H1 (cell line): ENCODE measurements at regions not wholly inside any gene's neighbourhood (a gene's known extent, or its start where the extent isn't known, plus 50 kb on each side); places are given as distances from the start of the nearest gene placed in this dataset.

Experiments used
- CTCF ChIA-PET: fragments of 300-600 bp; sonication (Branson Sonifier 250); formaldehyde crosslinking; loops from one replicate; lab custom pipeline; 2021; ENCODE audit not compliant: partially characterized antibody; lab: Charles Lee
- POLR2A ChIA-PET: fragments of 300-600 bp; sonication (Branson Sonifier 250); formaldehyde crosslinking; loops from one replicate; lab custom pipeline; 2021; ENCODE audit warnings: inconsistent platforms; ENCODE audit not compliant: partially characterized antibody; lab: Charles Lee
- DNase-seq, 2 experiments: peaks; one replicate each; pipeline versions ENCODE4 v3.0.0 to v3.0.0-alpha.2; 2010 to 2022; ENCODE audit warnings: low spot score in 2 of 2, low read depth in 1 of 2, mixed read lengths in 1 of 2
- FAIRE-seq: peaks from 2 replicates; lab custom pipeline; 2011; peaks lifted over from hg19 to GRCh38; lab: Jason Lieb, UNC
- H2AFZ ChIP-seq: 2 replicates; pipeline ENCODE4 v1.8.1; 2012; ENCODE audit warnings: low read length, inconsistent platforms
- H2AK5ac ChIP-seq: 2 replicates; pipeline ENCODE4 v1.6.1; 2013; ENCODE audit warnings: low read depth, low read length
- H2BK120ac ChIP-seq: replicated peaks from 2 replicates; pipeline ENCODE3; 2013; ENCODE audit warnings: low read depth, low read length, inconsistent platforms
- H2BK12ac ChIP-seq: 2 replicates; pipeline ENCODE4 v1.6.1; 2013; ENCODE audit warnings: low read depth, low read length
- H2BK15ac ChIP-seq: 2 replicates; pipeline ENCODE4 v1.6.1; 2013; ENCODE audit warnings: low read length
- H2BK20ac ChIP-seq: 2 replicates; pipeline ENCODE4 v1.6.1; 2013; ENCODE audit warnings: low read length
- H2BK5ac ChIP-seq: 2 replicates; pipeline ENCODE4 v1.6.1; 2013; ENCODE audit warnings: low read depth, low read length
- H3K14ac ChIP-seq: 2 replicates; pipeline ENCODE4 v1.6.1; 2013; ENCODE audit warnings: inconsistent platforms; ENCODE audit not compliant: insufficient read length
- H3K18ac ChIP-seq: 2 replicates; pipeline ENCODE4 v1.6.1; 2013; ENCODE audit warnings: low read length; ENCODE audit errors: extremely low read depth
- H3K23ac ChIP-seq: 2 replicates; pipeline ENCODE4 v1.6.1; 2013; ENCODE audit warnings: inconsistent platforms; ENCODE audit not compliant: insufficient read length
- H3K23me2 ChIP-seq: 2 replicates; pipeline ENCODE4 v1.6.1; 2013; ENCODE audit warnings: low read depth, low read length
- H3K27ac ChIP-seq: 2 replicates; pipeline ENCODE4 v1.6.1; 2011; ENCODE audit warnings: low read depth, low read length, inconsistent platforms
- H3K27me3 ChIP-seq, 4 experiments: replicated peaks in 1 of 4; 1 replicate in 1 of 4; 2 replicates in 3 of 4; pipeline versions ENCODE4 v1.6.1 to v1.8.1; 2011 to 2013; ENCODE audit warnings: low read length in 3 of 4, mild to moderate bottlenecking in 3 of 4, inconsistent platforms in 2 of 4, mixed read lengths in 2 of 4, moderate library complexity in 1 of 4; ENCODE audit not compliant: control insufficient read depth in 3 of 4, insufficient read depth in 3 of 4; ENCODE audit errors: extremely low read depth in 1 of 4
- H3K36me3 ChIP-seq, 4 experiments: 2 replicates each; pipeline versions ENCODE4 v1.6.1 to v1.8.1; 2011 to 2013; ENCODE audit warnings: mild to moderate bottlenecking in 4 of 4, low read length in 3 of 4, moderate library complexity in 2 of 4, control low read depth in 1 of 4, inconsistent platforms in 1 of 4; ENCODE audit not compliant: insufficient read depth in 4 of 4, control insufficient read depth in 2 of 4
- H3K4ac ChIP-seq: replicated peaks from 2 replicates; pipeline ENCODE3; 2013; ENCODE audit warnings: low read length, low read depth, mixed read lengths, inconsistent platforms; ENCODE audit not compliant: insufficient read length
- H3K4me1 ChIP-seq, 4 experiments: replicated peaks in 1 of 4; 1 replicate in 1 of 4; 2 replicates in 3 of 4; pipeline versions ENCODE4 v1.6.1 to v1.8.1; 2011 to 2013; ENCODE audit warnings: low read length in 3 of 4, inconsistent platforms in 2 of 4, mixed read lengths in 1 of 4; ENCODE audit not compliant: insufficient read depth in 4 of 4, control insufficient read depth in 3 of 4
- H3K4me2 ChIP-seq, 2 experiments: 2 replicates each; pipeline versions ENCODE4 v1.6.1 to v1.8.1; 2011 to 2013; ENCODE audit warnings: low read depth in 2 of 2, low read length in 2 of 2, control low read depth in 1 of 2, inconsistent platforms in 1 of 2, mild to moderate bottlenecking in 1 of 2; ENCODE audit not compliant: insufficient read depth in 1 of 2
- H3K4me3 ChIP-seq, 4 experiments: fragments of 200-600, 300-600 bp in 1 of 4; sonication (generic), shearing (Covaris generic), sonication (Bioruptor Twin) in 1 of 4; 2 replicates each; pipeline versions ENCODE4 v1.5.1 to v1.8.1; 2011 to 2016; ENCODE audit warnings: low read length in 4 of 4, low read depth in 3 of 4, control low read depth in 2 of 4, inconsistent platforms in 2 of 4, mild to moderate bottlenecking in 2 of 4, mixed read lengths in 1 of 4, moderate library complexity in 1 of 4; ENCODE audit not compliant: insufficient read depth in 2 of 4; ENCODE audit errors: extremely low read depth in 1 of 4
- H3K56ac ChIP-seq: replicated peaks from 2 replicates; pipeline ENCODE3; 2013; ENCODE audit warnings: low read depth, mild to moderate bottlenecking, mixed read lengths, low read length, inconsistent platforms; ENCODE audit not compliant: insufficient read length
- H3K79me1 ChIP-seq: 2 replicates; pipeline ENCODE4 v1.6.1; 2013; ENCODE audit warnings: low read depth, low read length, control low read depth
- H3K79me2 ChIP-seq, 2 experiments: 2 replicates each; pipeline versions ENCODE4 v1.6.1 to v1.8.1; 2012 to 2013; ENCODE audit warnings: low read length in 2 of 2, mild to moderate bottlenecking in 2 of 2, inconsistent platforms in 1 of 2; ENCODE audit not compliant: insufficient read depth in 2 of 2, control insufficient read depth in 1 of 2
- H3K9ac ChIP-seq, 4 experiments: replicated peaks in 1 of 4; 1 replicate in 1 of 4; 2 replicates in 3 of 4; pipeline versions ENCODE4 v1.6.1 to v1.8.1; 2011 to 2013; ENCODE audit warnings: low read depth in 3 of 4, low read length in 3 of 4, control low read depth in 2 of 4, mild to moderate bottlenecking in 2 of 4, moderate library complexity in 2 of 4, inconsistent platforms in 1 of 4; ENCODE audit errors: extremely low read depth in 1 of 4
- H3K9me3 ChIP-seq, 2 experiments: 2 replicates each; pipeline versions ENCODE4 v1.6.1 to v1.8.1; 2012 to 2013; ENCODE audit warnings: mild to moderate bottlenecking in 2 of 2, moderate library complexity in 2 of 2, control low read depth in 1 of 2, inconsistent platforms in 1 of 2, low read depth in 1 of 2, low read length in 1 of 2, mixed read lengths in 1 of 2; ENCODE audit not compliant: insufficient read depth in 2 of 2
- H4K20me1 ChIP-seq, 2 experiments: replicated peaks in 1 of 2; 2 replicates each; pipeline versions ENCODE3 to v1.8.1; 2011 to 2013; ENCODE audit warnings: inconsistent platforms in 2 of 2, low read length in 2 of 2, mild to moderate bottlenecking in 1 of 2; ENCODE audit not compliant: insufficient read depth in 2 of 2, control insufficient read depth in 1 of 2
- H4K5ac ChIP-seq: 2 replicates; pipeline ENCODE4 v1.6.1; 2013; ENCODE audit warnings: low read length, low read depth, mixed read lengths, inconsistent platforms; ENCODE audit not compliant: insufficient read length
- H4K8ac ChIP-seq: 2 replicates; pipeline ENCODE4 v1.8.0; 2013; ENCODE audit warnings: mild to moderate bottlenecking, moderate library complexity, low read length, inconsistent platforms; ENCODE audit not compliant: insufficient read depth; ENCODE audit errors: extremely low read depth
- H4K91ac ChIP-seq: replicated peaks from 2 replicates; pipeline ENCODE3; 2013; ENCODE audit warnings: low read length, mixed read lengths, inconsistent platforms; ENCODE audit not compliant: insufficient read length
- BACH1 ChIP-seq: IDR thresholded peaks from 2 replicates; pipeline ENCODE4 v1.6.1; 2012; ENCODE audit warnings: low read length, improper control_type of control experiment
- CHD1 ChIP-seq: IDR thresholded peaks from 2 replicates; pipeline ENCODE4 v1.6.1; 2012; ENCODE audit warnings: low read depth, low read length, improper control_type of control experiment
- CREB1 ChIP-seq: IDR thresholded peaks from 2 replicates; pipeline ENCODE4 v1.6.1; 2012; ENCODE audit warnings: inconsistent platforms
- GABPA ChIP-seq: IDR thresholded peaks from 2 replicates; pipeline ENCODE4 v1.6.1; 2011; ENCODE audit warnings: mild to moderate bottlenecking, low read length, moderate library complexity, borderline replicate concordance; ENCODE audit not compliant: insufficient read depth
- HDAC2 ChIP-seq, 2 experiments: fragments of 300-600 bp in 1 of 2; sonication (generic) in 1 of 2; IDR thresholded peaks; 2 replicates each; pipeline ENCODE4 v1.6.1; 2011 to 2012; ENCODE audit warnings: low read depth in 2 of 2, low read length in 2 of 2, mild to moderate bottlenecking in 2 of 2, moderate library complexity in 2 of 2, borderline replicate concordance in 1 of 2, inconsistent platforms in 1 of 2
- JUN ChIP-seq: IDR thresholded peaks from 2 replicates; pipeline ENCODE4 v1.6.1; 2011; ENCODE audit warnings: low read depth, mild to moderate bottlenecking, improper control_type of control experiment, low read length
- RNF2 ChIP-seq: fragments of 200-900, 300-1000 bp; sonication (generic); IDR thresholded peaks from 2 replicates; pipeline ENCODE4 v1.7.1; 2016; ENCODE audit warnings: borderline replicate concordance, low read depth, mild to moderate bottlenecking, antibody characterized with exemption, low read length; ENCODE audit not compliant: poor library complexity, severe bottlenecking; ENCODE audit errors: missing control alignments
- SIX5 ChIP-seq: IDR thresholded peaks from 2 replicates; pipeline ENCODE4 v1.6.1; 2011; ENCODE audit warnings: mild to moderate bottlenecking, low read depth, low read length
- SP2 ChIP-seq: IDR thresholded peaks from 2 replicates; pipeline ENCODE4 v1.6.1; 2012; ENCODE audit warnings: mild to moderate bottlenecking, low read length, inconsistent platforms
- SRF ChIP-seq: IDR thresholded peaks from 2 replicates; pipeline ENCODE4 v1.6.1; 2011; ENCODE audit warnings: mild to moderate bottlenecking, low read depth, low read length, moderate library complexity
- TCF12 ChIP-seq: IDR thresholded peaks from 2 replicates; pipeline ENCODE4 v1.6.1; 2011; ENCODE audit warnings: low read depth, mild to moderate bottlenecking, low read length
- WGBS, 2 experiments: shearing (Covaris generic) in 1 of 2; methylation state at CpG; one replicate each; pipeline versions ENCODE4 v1.1.6 to v1.1.7; 2013 to 2015; ENCODE audit warnings: low lambda C conversion rate in 2 of 2, mixed read lengths in 2 of 2, inconsistent platforms in 1 of 2, low coverage in 1 of 2, missing lambda C conversion rate in 1 of 2; ENCODE audit not compliant: insufficient replicate concordance in 2 of 2, insufficient coverage in 1 of 2, insufficient read length in 1 of 2; ENCODE audit errors: extremely low coverage in 1 of 2, missing lambda C conversion rate in 1 of 2; 5-methylcytosine and 5-hydroxymethylcytosine counted together
- TF ChIP-seq, protein P1 (sequence below): IDR thresholded peaks from 2 replicates; pipeline ENCODE4 v1.6.1; 2012; ENCODE audit warnings: low read length, inconsistent platforms
- TF ChIP-seq, protein P2 (sequence below): IDR thresholded peaks from 2 replicates; pipeline ENCODE4 v1.6.1; 2012; ENCODE audit warnings: inconsistent platforms

DNA sequence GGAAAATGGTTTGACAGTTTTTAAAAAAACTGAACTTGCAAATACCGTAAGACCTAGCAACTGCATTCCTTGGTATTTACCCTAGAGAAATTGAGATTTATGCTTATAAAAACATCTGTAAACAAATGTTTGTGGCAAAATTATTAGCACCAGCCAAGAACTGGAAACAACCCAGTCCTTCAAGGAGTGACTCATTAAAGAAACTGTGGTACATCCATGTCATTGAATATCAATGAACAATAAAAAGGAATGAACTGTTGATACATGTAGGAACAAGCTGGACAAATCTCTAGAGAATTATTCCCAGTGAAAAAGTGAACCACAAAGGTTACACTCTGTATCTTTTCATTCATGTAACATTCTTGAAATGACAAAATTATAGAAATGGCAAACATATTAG lies 240.2 kb upstream of the ADAMTS3 start:
- Histone ChIP-seq H4K91ac (no peak overlapping the region), H4K20me1 (no peaks in the 10 kb centered on the region)
- 95% methylated on average over 1 of the region's 1 CpG; no CpG with 5 or more reads in 1 of the 2 experiments for WGBS, 2 experiments
- no peak for TF ChIP-seq TCF12
- TF ChIP-seq SIX5, result no peak
- TF ChIP-seq CHD1, result no peak
- no peak for TF ChIP-seq GABPA
- no peak for TF ChIP-seq HDAC2 (IDR thresholded peaks at IDR 0.05; ENCODE audit: borderline replicate concordance in 1 of 2, low read depth in 2 of 2, low read length in 2 of 2)
- TF ChIP-seq, protein P1, sequence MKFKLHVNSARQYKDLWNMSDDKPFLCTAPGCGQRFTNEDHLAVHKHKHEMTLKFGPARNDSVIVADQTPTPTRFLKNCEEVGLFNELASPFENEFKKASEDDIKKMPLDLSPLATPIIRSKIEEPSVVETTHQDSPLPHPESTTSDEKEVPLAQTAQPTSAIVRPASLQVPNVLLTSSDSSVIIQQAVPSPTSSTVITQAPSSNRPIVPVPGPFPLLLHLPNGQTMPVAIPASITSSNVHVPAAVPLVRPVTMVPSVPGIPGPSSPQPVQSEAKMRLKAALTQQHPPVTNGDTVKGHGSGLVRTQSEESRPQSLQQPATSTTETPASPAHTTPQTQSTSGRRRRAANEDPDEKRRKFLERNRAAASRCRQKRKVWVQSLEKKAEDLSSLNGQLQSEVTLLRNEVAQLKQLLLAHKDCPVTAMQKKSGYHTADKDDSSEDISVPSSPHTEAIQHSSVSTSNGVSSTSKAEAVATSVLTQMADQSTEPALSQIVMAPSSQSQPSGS, result no peak
- TF ChIP-seq JUN, result no peak
- no peak for TF ChIP-seq SP2
- no peak for TF ChIP-seq SRF
- TF ChIP-seq BACH1, result no peak
- TF ChIP-seq RNF2, result no peak
- TF ChIP-seq CREB1, result no peak
- TF ChIP-seq, protein P2, sequence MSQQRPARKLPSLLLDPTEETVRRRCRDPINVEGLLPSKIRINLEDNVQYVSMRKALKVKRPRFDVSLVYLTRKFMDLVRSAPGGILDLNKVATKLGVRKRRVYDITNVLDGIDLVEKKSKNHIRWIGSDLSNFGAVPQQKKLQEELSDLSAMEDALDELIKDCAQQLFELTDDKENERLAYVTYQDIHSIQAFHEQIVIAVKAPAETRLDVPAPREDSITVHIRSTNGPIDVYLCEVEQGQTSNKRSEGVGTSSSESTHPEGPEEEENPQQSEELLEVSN, result no peak

More for the DNA sequence above, 240.2 kb upstream of the ADAMTS3 start:
- H3K56ac ChIP-seq, result no peak overlapping the region
- DNase-seq (no peak), FAIRE-seq (no peak)
- no peak overlapping the region for H3K9ac ChIP-seq
- no peak overlapping the region for H2BK5ac ChIP-seq
- no peak overlapping the region for H3K4me3 ChIP-seq
- H4K8ac ChIP-seq, result no peak overlapping the region
- no peaks in the 10 kb centered on the region for H3K4me1 ChIP-seq
- H3K9me3 ChIP-seq, result no peaks in the 10 kb centered on the region
- H3K23me2 ChIP-seq, result peaks cover 3% of the 10 kb centered on the region; the same call in 1 of the 2 replicates
- H4K5ac ChIP-seq, result no peak overlapping the region
- no peak overlapping the region for H2BK20ac ChIP-seq
- no peak overlapping the region for H2BK120ac ChIP-seq
- H3K27me3 ChIP-seq, result no peaks in the 10 kb centered on the region
- no peak overlapping the region for H3K14ac ChIP-seq
- H2AK5ac ChIP-seq, result no peak overlapping the region
- no peak overlapping the region for H3K18ac ChIP-seq
- no peak overlapping the region for H3K27ac ChIP-seq
- ChIA-PET POLR2A (no interaction called here), CTCF (no interaction called here)
- H3K4ac ChIP-seq, result no peak overlapping the region
- H3K23ac ChIP-seq, result no peak overlapping the region
- H3K79me1 ChIP-seq, result no peaks in the 10 kb centered on the region
- no peak overlapping the region for H2AFZ ChIP-seq
- no peak overlapping the region for H2BK12ac ChIP-seq
- no peaks in the 10 kb centered on the region for H3K79me2 ChIP-seq
- H3K36me3 ChIP-seq, result no peaks in the 10 kb centered on the region
- H2BK15ac ChIP-seq, result no peak overlapping the region
- H3K4me2 ChIP-seq, result no peak overlapping the region
